ENCODE measurements at regions not wholly inside any gene's neighbourhood (a gene's known extent, or its start where the extent isn't known, plus 50 kb on each side); places are given as distances from the start of the nearest gene placed in this dataset.

GRCh38 chr7:138349841-138350700 lies 110.0 kb upstream of the TRIM24 start:
- no peak for TF ChIP-seq TAF1 (IDR thresholded peaks at IDR 0.05; ENCODE audit: borderline replicate concordance, low read depth, low read length)
- no peak for TF ChIP-seq BHLHE40 (IDR thresholded peaks at IDR 0.05; ENCODE audit: borderline replicate concordance in 1 of 2, low read depth in 2 of 2, low read length in 1 of 2)
